ENCODE measurements at regions not wholly inside any gene's neighbourhood (a gene's known extent, or its start where the extent isn't known, plus 50 kb on each side); places are given as distances from the start of the nearest gene placed in this dataset.

DNA sequence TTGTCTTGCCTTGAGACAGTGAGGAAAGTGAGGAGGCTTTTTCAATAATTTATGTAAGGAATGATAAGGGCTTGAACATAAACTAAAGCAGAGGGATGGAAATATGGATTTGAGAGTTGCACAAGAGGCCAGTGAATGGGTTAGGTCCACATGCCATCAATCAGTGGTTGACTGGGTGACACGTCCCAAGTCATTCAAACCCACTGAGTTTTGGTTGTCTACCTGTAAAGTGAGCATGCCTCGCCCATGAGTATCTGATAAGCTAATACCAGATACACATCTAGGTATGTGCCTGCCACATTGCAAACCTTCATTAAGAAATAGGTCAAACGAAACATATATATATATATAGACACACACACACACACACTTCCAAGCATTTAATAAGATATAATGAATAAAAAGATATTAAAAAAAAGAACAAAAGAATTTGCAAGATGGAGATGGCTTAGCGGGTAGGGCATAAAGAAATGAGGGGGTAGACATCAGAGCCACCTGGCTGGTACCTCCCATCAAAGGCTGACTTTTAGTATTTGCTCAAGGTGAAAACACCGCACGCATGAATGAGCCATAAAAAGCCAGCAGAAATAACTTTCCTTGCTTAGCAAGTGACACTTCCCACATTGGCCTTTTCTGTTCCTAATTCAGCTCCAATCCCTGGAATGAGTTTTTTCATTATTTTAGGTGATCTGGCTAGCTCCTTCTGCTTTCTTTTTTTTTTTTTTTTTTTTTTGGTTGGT is 109.1 kb upstream of the GGTLC1 start:
- no peak for DNase-seq

DNA sequence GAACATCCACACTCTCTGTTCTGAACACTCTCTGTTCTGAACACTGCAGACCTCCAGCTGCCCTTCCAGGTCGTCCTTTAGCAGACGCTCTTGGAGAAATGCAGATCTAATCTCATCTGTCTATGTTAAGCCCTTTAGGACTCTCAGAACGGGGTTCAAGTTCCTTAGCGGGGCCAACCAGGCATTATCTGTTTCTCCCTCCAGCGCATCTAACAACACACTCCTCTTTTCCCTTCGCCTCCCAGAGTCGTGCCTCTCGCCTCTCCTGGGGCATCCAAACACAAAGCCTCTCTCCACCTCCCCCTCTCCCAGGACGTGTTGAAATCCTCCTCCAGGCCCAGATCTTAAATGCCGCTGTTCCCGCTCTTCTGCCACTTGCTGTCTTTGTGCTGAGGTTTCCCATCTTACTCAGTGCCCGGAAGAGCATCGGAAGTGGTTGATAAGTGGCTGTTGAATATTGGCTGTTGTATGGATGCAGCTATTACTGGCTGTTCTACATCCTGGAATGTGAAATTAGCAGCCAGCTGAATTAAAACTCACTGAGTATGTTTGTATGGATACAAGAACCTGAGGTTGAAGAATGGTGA is 108.4 kb upstream of the GGTLC1 start:
- DNase-seq: no peak

DNA sequence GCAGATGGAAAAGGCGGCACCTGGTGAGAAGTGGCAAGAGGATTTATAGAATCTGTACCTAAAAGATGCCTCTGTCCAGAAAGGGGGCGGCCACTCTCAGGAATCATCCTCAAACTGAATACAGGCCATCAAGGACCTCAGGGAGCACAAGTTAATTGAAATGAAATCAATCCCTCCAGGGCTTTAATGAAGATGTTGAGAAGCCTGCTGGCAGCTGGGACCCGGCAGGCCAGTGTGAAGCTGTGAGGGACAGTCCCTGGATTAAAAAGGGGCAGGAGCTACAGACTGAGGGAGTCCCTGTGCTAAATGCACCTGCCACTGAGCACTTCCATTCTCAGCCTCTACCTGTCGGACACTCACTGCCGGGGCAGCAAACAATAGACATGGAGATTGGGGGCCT is 107.7 kb upstream of the GGTLC1 start:
- DNase-seq: no peak

DNA sequence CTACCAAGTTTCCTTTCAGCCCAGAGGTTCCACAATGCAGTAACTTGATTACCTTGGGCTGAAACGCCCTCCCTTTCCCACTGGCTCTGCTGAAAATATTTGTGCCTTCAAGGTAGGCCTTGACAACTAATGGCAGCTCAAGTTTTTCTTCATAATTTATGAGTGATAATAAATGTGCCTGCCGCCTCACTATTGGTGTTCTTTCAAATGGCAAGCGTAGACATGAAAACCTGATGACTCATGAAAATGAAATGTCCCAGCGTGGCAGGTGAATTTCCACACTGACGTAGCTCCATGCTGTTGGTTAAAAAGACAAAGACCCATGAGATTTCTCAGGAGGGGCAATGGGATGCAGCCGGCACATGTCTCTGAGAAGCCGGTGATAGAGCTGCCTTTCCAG is 107.2 kb upstream of the GGTLC1 start:
- DNase-seq: no peak

DNA sequence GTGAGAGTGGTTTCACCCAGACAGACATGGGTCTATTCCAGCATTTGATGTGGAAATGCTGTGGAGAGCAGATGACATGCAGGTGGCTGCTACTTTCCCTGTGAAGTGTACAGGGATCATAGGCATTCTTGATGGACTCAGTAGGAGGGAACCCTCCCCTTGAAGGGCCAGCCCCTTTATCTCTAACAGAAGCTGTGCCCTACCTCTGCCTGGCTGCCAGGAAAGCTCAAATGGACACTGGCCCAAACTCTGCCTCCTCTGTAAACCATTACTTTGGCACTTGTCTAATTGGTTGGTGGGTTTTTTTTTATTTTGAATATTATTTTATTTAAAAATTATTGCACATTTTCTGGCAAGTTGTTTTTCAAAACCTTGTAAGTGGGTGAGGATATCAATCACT is 106.7 kb upstream of the GGTLC1 start:
- DNase-seq: no peak

DNA sequence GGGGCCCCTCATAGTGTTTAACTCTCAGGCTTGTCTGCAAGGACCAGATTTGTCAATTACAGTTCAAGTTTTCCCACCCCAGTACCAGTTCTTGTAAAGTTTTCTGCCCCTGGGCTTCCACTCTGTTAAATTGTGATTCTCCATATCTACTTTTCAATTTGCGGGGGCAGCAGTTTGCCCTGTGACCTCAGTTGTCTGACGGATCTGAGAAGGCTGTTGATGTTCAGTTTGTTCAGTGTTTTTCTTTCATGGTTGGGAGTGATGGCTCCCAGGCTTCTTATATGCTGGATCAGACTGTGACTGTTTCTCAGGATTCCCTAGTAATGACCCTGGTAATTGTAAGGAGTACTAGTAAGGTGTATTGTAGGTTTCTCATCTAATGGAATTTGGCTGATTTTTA is 101.0 kb upstream of the GGTLC1 start:
- DNase-seq: no peak

DNA sequence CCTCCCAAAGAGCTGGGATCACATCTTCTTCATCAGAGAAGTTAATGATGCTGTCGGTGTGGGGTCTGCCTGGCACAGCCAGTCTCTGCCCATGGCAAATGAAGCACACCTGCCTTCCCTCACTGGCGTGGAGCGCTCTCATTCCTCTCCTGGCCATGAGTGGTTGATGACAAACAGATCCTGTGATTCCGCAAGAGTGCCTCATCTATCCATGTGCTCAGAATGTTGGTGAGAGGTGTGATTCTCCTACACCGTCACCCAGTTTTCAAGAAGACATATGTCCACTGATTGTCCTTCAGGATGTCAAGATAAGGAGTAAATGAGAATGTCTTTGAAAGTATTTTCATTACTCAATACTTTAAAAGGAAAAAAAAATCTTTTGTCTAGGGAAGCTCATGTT is 97.5 kb upstream of the GGTLC1 start:
- no peak for DNase-seq

DNA sequence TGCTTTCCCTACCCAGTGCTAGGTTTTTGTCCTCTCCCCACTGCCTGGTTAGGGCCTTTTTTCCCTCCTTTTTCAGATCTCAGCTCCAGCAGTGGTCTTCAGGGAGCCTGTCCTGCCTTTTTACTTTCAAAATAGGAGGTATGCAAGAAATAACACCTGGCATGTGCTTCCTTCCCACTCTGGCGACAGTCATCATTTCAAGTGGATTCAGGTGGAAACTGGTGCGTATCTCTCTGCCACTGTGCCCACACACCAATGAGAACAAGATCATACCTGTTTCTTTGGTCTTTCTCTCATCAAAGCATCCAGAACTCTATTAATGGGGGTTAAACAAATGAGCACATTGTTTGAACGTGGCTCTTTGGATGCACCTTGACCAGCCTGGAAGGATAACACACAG is 95.7 kb upstream of the GGTLC1 start:
- DNase-seq: no peak

DNA sequence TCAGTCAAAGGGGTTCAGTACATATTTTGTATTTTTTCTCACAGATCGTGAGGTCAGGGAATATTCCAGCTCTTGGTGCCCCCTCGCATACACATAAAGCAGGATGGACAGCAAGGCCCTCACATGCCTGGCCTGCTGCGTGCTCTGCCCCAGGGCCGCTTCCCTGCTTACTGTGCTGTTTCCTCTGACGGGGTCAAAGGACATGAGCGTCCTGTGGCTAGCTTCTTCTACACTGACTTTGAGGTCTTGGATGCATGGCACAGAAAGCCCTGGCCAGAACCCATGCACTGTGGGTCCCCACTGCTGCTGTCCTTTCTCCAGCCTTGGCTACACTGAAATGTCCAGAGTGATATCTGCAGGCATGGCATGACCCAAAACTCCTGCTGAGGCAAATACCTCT is 92.5 kb upstream of the GGTLC1 start:
- DNase-seq: no peak

DNA sequence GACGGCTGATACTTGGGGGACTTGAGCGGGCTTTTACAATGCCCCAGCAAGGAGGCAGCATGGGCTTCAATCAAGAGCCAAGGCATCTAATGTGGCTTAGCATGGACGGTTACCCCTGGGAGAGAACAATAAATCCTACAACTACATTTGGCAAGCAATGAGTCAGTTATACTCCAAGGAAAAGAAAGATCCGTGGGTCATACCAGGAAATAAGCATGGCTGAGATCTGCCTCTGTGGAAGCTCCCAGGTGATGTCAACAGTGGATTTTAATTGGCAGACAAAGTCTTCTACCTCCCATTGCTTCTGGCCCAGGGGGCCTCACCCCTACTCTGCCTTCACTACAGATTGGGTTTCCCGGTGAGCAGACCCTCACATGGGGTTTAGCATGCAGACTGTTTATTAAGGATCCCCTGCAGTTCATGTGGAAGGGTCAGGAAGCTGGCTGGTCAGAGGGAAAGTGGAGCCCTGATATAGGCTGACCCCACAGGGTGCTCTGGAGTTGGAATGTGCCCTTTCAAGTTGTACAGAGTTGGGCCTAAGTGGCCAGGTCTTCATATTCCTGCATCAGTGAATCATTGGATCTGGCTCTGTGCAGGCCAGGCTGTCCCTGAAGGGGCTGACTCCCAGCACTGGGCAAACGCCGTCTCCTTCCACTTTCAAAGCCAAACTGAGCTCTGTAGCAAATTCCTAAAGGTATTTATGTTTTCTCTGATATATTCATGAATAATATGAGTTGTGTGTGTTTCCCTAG is 91.3 kb upstream of the GGTLC1 start:
- DNase-seq: no peak

DNA sequence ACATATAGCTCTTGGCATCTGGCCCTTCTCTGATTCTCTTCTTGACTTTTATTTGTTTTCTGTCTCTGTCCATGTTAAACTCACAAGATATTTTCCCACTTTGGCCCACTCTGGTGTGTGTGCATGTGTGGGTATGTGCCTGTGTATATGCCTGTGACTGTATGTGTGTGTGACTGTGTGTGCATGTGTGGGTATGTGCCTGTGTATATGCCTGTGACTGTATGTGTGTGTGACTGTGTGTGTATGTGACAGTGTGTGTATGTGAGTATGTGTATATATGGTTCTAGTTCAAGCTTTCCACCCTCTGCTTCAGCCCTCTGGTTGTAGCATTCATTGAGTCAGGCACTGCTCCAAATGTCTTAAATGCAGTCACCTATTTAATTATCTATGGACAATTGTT is 88.6 kb upstream of the GGTLC1 start:
- no peak for DNase-seq

DNA sequence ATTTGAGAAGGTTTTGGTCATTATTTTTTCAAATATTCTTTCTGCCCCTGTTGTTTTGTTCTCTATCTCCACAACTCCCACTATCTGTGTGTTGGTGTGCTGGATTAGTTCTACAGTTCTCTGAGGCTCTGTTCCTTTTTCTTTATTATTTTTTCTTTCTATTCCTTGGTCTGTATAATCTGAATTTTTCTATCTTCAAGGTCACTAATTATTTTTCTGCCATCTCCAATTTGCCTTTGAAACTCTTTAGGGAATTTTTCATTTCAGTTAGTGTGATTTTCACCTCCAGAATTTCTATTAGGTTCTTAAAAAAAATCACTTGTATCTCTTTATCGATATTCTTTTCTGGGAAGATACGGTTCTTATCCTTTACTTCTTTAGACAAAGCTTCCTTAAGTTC is 82.1 kb upstream of the GGTLC1 start:
- DNase-seq: no peak

DNA sequence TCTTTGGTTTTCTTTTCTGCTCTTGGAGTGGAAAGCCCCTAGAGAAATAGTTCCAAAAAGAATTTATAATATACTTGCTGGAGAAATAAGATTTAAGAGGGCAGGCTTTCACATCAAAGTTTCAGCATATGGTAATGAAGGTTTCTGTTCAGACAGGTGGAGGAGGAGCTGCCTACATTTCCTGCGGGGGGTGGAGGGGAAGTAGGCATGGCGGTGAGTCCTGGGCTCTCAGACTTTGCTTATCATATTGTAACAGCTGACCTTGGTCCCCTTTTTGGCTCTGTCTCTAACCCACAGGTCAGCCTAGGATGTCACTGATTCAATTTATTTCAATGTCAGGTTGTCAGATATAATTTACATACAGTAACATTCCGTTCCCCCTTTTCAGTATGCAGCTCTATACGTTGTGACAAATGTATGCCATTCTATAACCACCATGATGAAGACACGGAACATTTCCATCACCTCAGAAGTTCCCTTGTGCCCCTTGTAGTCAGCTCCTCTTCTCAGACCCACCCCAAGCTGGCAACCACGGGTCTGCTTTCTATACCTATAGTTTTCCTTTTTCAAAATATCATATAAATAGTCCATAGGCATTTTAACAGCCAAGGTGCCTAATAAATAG is 77.6 kb upstream of the GGTLC1 start:
- DNase-seq: no peak

DNA sequence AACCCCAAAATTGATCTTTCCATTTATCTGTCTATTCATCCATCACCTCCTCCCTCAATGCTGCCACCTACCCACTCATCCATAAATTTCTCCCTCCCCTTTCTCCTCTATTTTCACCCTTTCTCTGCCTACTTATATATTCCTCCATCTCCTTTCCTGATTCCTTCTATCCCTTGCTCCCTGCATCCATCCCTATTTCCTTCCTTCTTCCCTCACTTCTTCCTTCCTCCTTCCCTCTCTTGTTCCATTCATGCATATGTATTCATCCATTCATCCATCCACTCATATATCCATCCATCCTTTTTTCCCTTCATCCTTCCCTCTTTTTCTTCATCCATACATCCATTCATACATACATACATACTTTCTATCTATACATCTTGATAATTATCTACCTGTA is 76.3 kb upstream of the GGTLC1 start:
- no peak for DNase-seq

DNA sequence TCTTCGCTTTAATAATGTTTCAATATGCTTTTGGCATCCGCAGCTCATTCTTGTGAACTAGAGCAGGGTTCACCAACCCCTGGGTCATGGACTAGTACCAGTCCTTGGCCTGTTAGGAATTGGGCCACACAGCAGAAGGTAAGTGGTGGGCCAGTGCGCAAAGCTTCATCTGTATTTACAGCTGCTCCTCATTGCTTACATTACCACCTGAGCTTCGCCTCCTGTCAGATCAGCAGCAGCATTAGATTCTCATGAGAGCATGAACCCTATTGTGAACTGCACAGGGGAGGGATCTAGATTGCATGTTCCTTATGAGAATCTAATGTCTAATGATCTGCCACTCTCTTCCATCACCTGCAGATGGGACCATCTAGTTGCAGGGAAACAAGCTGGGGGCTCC is 75.5 kb upstream of the GGTLC1 start:
- DNase-seq: no peak

DNA sequence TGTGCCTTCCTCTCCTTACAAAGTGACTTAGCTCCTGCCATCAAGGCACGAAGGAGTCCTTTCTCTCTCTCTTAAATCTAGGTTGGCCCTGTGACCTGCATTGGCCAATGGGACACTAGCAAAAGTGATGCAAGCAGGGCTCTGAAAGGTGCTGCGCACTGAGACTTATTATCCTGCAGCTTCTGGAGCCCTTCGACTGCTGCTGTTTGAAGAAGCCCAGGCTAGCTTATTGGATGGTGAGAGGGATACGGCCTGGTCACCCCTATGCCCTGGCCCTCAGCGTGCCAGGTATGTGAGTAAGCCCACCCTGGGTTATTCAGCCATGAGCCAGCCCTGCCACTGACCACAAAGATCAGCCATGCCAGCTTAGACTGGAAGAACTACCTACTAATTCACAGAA is 74.5 kb upstream of the GGTLC1 start:
- no peak for DNase-seq

DNA sequence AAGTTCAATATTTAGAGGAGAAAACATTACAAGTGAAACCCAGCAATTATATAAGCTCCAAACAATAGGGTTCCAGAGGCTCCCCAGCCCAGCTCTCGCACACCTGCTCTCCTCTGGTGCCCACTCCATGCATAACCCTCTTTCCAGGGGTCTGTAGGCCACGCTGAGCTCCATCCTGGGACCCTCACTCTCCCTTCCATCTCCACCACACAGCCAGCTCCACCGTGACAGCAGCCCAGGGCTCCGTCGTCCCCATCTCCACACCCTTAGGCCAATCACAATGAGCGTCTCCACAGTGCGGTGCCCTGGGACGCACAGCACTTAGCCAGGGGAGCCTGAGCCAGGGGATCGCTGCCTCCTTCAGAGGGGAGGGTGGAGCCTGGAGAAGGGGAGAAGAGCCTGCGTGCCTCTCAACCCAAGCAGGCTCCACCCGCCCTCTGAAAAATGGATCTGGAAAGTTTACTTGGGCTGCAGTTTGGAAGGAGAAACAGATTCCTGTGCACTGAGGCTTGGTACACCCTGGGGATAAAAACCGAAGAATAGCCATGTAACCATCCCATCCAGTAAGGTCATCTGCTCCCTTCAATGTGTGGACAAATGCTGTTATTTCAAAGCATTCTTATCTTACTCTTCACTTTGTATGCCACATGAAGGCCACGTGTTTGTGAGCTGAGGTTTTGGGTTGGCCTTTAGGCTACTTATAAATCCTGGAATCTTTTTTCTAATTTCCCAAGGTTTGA is 72.4 kb upstream of the GGTLC1 start:
- no peak for DNase-seq

DNA sequence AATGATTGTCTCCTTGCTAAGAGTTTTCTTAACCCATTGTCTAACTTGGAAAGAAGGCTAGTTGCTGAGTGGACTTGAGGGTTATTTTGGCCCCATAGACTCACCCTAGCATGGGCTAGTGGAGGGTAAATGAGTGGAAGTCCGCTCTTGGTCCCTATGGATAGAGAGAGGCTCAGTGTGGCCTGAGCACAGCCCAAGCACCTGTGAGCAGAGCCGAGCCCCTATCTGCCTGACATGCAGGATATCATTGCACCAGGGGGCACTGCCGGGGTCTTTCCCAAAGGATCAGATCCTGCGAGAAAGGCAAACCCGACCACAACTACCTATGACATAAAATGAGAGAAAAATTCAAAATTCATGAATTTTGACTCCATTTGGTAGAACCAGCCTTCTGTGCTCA is 70.6 kb upstream of the GGTLC1 start:
- DNase-seq: no peak

DNA sequence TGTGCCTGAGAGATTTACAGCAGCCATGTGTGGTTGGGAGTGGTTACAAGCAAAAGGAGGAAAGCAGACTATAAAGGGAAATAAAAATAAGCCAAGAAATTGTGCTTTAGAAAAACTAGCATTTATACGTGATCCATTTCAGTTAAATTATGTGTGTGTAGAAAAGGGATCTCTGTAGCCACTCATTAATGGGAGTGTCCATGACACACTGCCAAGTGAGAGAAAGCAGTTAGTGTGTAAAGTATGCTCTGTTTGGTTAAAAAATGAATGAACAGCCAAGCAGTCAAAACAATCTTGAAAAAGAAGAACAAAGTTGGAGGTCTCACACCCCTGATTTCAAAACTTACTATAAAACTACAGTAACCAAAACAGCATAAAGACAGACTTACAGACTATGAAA is 67.9 kb upstream of the GGTLC1 start:
- no peak for DNase-seq

DNA sequence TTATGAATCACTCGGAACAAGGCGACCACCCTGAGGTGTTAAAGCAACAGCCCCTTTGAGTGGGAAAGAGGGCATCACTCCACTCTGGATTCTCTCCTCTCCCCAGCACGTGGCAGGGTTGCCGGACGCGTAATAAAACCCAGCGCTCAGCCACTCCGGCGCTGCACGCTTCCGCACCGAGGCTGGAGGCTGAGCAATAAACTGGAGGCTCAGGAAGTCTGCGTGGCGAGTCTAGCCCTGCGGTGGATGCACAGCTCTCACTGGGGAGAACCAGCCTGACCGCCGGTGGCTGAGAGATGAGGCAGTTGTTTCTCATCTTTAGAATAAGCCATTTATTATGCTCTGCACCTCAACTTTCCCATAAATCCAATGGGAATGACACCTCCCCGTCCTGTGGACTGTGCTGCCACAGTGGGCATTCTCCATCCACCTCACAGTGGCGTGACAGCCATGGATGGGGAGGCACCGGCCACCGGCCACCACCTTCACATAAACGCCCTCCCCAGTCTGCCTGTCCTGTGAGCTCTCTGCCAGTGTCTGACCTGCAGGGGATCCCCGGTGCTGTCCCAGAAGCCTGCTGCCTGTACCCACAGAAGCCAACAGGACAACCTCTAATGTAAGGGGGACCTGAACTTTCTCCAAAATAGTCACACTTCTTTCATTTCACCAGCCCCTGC is 64.2 kb upstream of the GGTLC1 start:
- no peak for DNase-seq

DNA sequence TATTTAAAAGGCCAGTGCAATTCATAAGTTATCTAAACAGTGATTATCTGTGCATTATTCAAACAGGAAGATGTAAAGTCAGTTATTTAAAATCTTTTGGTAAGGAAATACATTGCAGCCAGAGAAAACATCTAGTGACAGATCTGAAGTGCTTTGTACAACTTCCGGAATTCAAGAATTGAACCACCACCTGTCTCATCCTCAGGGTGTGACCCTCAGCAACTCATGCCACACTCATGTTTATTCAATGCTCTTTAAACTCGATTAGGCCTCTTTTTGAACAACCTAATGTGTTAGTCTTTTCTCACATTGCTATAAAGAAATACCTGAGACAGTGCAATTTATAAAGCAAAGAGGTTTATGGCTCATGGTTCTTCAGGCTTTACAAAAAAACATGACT is 62.6 kb upstream of the GGTLC1 start:
- no peak for DNase-seq

DNA sequence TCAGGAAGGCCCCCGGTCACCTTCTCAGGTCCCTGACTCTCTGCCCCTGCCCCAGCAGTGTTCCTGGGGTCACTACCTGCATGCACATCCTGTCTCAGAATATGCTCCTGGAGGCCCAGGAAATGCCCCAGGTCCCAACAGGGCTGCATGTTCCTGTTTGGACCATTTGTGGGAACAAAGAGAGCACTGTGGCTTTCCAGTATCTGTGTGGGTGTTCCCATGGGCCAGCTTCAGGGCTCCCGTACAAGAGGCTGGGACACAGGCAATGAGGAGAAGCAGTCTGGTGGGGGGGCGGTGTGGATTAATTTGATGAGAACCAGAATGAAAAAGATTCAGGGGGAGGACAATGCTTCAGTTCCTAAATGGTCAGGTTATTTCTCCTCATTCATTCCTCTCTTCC is 61.5 kb upstream of the GGTLC1 start:
- DNase-seq: no peak

DNA sequence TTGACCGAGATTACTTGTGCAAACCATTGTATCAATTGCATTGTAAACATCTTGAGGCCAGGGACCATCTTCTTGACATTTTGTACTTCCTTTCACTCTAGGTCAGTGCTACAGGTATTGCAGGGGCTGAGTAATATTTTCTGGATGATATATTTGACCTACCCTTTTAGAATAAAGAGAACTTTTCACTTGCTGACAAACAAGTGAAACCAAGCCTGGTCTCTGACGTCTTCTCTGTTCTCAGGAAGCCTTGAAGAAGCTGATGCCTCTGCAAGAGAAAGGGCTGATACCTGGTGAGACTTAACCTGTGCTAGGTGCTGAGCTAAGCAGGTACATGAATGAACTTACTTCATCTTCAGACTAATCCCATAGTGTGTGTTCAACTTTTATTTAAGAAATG is 60.5 kb upstream of the GGTLC1 start:
- no peak for DNase-seq
